Effector memory CD8-positive, alpha-beta T cell (primary cell): ENCODE measurements at regions not wholly inside any gene's neighbourhood (a gene's known extent, or its start where the extent isn't known, plus 50 kb on each side); places are given as distances from the start of the nearest gene placed in this dataset.
"Not testable (repeated sequence)": the region's sequence is repeated elsewhere in the genome, so short reads cannot be mapped to it uniquely, and the experiment has no call there.

Experiments used
- ATAC-seq: fragments of 150-1000 bp; cut with Tn5 transposase; replicated peaks from 2 replicates; pipeline ENCODE4 v1.10.0; 2021; ENCODE audit warnings: mild to moderate bottlenecking, moderate library complexity
- DNase-seq, 3 experiments: peaks; one replicate each; pipeline ENCODE4 v3.0.0; 2021
- H3K27ac Mint-ChIP-seq, 2 donors: one replicate each; pipeline ENCODE4 v1.8.0; 2022; ENCODE audit warnings: mild to moderate bottlenecking in 2 of 2, mixed read lengths in 2 of 2, moderate library complexity in 2 of 2
- H3K27me3 Mint-ChIP-seq, 2 donors: one replicate each; pipeline ENCODE4 v1.8.0; 2022; ENCODE audit warnings: mixed read lengths in 2 of 2
- H3K36me3 Mint-ChIP-seq: one replicate; pipeline ENCODE4 v1.8.0; 2022; ENCODE audit warnings: mild to moderate bottlenecking, moderate library complexity, mixed read lengths; ENCODE audit not compliant: insufficient read depth
- H3K4me1 Mint-ChIP-seq, 2 donors: one replicate each; pipeline ENCODE4 v1.8.0; 2022; ENCODE audit warnings: low read depth in 2 of 2, mixed read lengths in 2 of 2
- H3K4me3 Mint-ChIP-seq, 2 donors: one replicate each; pipeline ENCODE4 v1.8.0; 2022; ENCODE audit warnings: mild to moderate bottlenecking in 2 of 2, mixed read lengths in 2 of 2, moderate library complexity in 2 of 2
- H3K9me3 Mint-ChIP-seq, 2 donors: one replicate each; pipeline ENCODE4 v1.8.0; 2022; ENCODE audit warnings: mixed read lengths in 2 of 2

GRCh38 chr14:85189253-85189652, 340.7 kb upstream of the FLRT2 start:
- not testable (repeated sequence) for H3K9me3 Mint-ChIP-seq, H3K36me3 Mint-ChIP-seq, H3K27ac Mint-ChIP-seq, DNase-seq, H3K27me3 Mint-ChIP-seq, H3K4me1 Mint-ChIP-seq, H3K4me3 Mint-ChIP-seq, ATAC-seq

- ATAC-seq (no peak), DNase-seq (no peak)
- no peaks in the 10 kb centered on the region for H3K4me1 Mint-ChIP-seq
- no peak overlapping the region for H3K4me3 Mint-ChIP-seq
- H3K27me3 Mint-ChIP-seq: no peaks in the 10 kb centered on the region
- peaks cover 8 to 9% of the 10 kb centered on the region in 2 donors for H3K9me3 Mint-ChIP-seq
- no peak overlapping the region for H3K27ac Mint-ChIP-seq
- no peaks in the 10 kb centered on the region for H3K36me3 Mint-ChIP-seq
These were observed 339.7 kb upstream of the FLRT2 start for GRCh38 chr14:85190251-85190650.

GRCh38 chr14:85191986-85192385, 338.0 kb upstream of the FLRT2 start:
- H3K9me3 Mint-ChIP-seq: peaks cover 8 to 9% of the 10 kb centered on the region in 2 donors
- ATAC-seq (no peak), DNase-seq (no peak)
- H3K4me3 Mint-ChIP-seq: no peak overlapping the region
- no peak overlapping the region for H3K27ac Mint-ChIP-seq
- no peaks in the 10 kb centered on the region for H3K36me3 Mint-ChIP-seq
- H3K4me1 Mint-ChIP-seq: no peaks in the 10 kb centered on the region
- H3K27me3 Mint-ChIP-seq: no peaks in the 10 kb centered on the region

- peaks cover 7 to 9% of the 10 kb centered on the region in 2 donors for H3K9me3 Mint-ChIP-seq
- no peaks in the 10 kb centered on the region for H3K36me3 Mint-ChIP-seq
- no peak overlapping the region for H3K4me3 Mint-ChIP-seq
- no peaks in the 10 kb centered on the region for H3K27me3 Mint-ChIP-seq
- H3K27ac Mint-ChIP-seq: no peak overlapping the region
- no peak for ATAC-seq
- no peak for DNase-seq
- no peaks in the 10 kb centered on the region for H3K4me1 Mint-ChIP-seq
These were observed 334.0 kb upstream of the FLRT2 start for GRCh38 chr14:85195872-85196477.

- H3K4me1 Mint-ChIP-seq: no peaks in the 10 kb centered on the region
- H3K27me3 Mint-ChIP-seq: no peaks in the 10 kb centered on the region
- H3K36me3 Mint-ChIP-seq: no peaks in the 10 kb centered on the region
- H3K9me3 Mint-ChIP-seq: peaks cover 7 to 9% of the 10 kb centered on the region in 2 donors
- no peak overlapping the region for H3K4me3 Mint-ChIP-seq
- DNase-seq (no peak), ATAC-seq (no peak)
- no peak overlapping the region for H3K27ac Mint-ChIP-seq
These were observed 331.9 kb upstream of the FLRT2 start for GRCh38 chr14:85198001-85198400.

- no peak for ATAC-seq
- H3K4me1 Mint-ChIP-seq: no peaks in the 10 kb centered on the region
- no peak overlapping the region for H3K27ac Mint-ChIP-seq
- H3K4me3 Mint-ChIP-seq: no peak overlapping the region
- DNase-seq: no peak
- H3K36me3 Mint-ChIP-seq: no peaks in the 10 kb centered on the region
- peaks cover 0 to 10% of the 10 kb centered on the region in 2 donors for H3K9me3 Mint-ChIP-seq
- H3K27me3 Mint-ChIP-seq: no peaks in the 10 kb centered on the region
These were observed 324.1 kb upstream of the FLRT2 start for GRCh38 chr14:85205875-85206274.

GRCh38 chr14:85214471-85214870, 315.5 kb upstream of the FLRT2 start:
- peaks cover 7 to 9% of the 10 kb centered on the region in 2 donors for H3K9me3 Mint-ChIP-seq
- DNase-seq (no peak), ATAC-seq (no peak)
- H3K4me1 Mint-ChIP-seq: no peaks in the 10 kb centered on the region
- no peaks in the 10 kb centered on the region for H3K36me3 Mint-ChIP-seq
- H3K27me3 Mint-ChIP-seq: no peaks in the 10 kb centered on the region
- H3K4me3 Mint-ChIP-seq: no peak overlapping the region
- no peak overlapping the region for H3K27ac Mint-ChIP-seq

- no peaks in the 10 kb centered on the region for H3K4me1 Mint-ChIP-seq
These were observed 312.5 kb upstream of the FLRT2 start for GRCh38 chr14:85217412-85217811.

GRCh38 chr14:85218982-85219381, 311.0 kb upstream of the FLRT2 start:
- Mint-ChIP-seq H3K4me3 (no peak overlapping the region), H3K36me3 (no peaks in the 10 kb centered on the region), H3K27ac (no peak overlapping the region), H3K4me1 (no peaks in the 10 kb centered on the region), H3K27me3 (no peaks in the 10 kb centered on the region), H3K9me3 (peaks cover 6 to 7% of the 10 kb centered on the region in 2 donors)
- ATAC-seq (no peak), DNase-seq (no peak)

More at GRCh38 chr14:85217412-85217811, 312.5 kb upstream of the FLRT2 start:
- DNase-seq: no peak
- Mint-ChIP-seq H3K27ac (no peak overlapping the region), H3K36me3 (no peaks in the 10 kb centered on the region), H3K9me3 (peaks cover 7 to 8% of the 10 kb centered on the region in 2 donors), H3K4me3 (no peak overlapping the region), H3K27me3 (no peaks in the 10 kb centered on the region)
- no peak for ATAC-seq

GRCh38 chr14:85221832-85222231, 308.1 kb upstream of the FLRT2 start:
- Mint-ChIP-seq H3K4me3 (no peak overlapping the region), H3K27me3 (no peaks in the 10 kb centered on the region), H3K9me3 (peaks cover 5 to 8% of the 10 kb centered on the region in 2 donors), H3K27ac (no peak overlapping the region), H3K4me1 (no peaks in the 10 kb centered on the region), H3K36me3 (no peaks in the 10 kb centered on the region)
- no peak for DNase-seq
- ATAC-seq: no peak

- DNase-seq (no peak), ATAC-seq (no peak)
- H3K4me3 Mint-ChIP-seq: no peak overlapping the region
- H3K9me3 Mint-ChIP-seq: peaks cover 8 to 10% of the 10 kb centered on the region in 2 donors
- H3K27ac Mint-ChIP-seq: no peak overlapping the region
- no peaks in the 10 kb centered on the region for H3K27me3 Mint-ChIP-seq
- H3K36me3 Mint-ChIP-seq: no peaks in the 10 kb centered on the region
- H3K4me1 Mint-ChIP-seq: no peaks in the 10 kb centered on the region
These were observed 307.6 kb upstream of the FLRT2 start for GRCh38 chr14:85222341-85222740.

GRCh38 chr14:85223667-85224066, 306.3 kb upstream of the FLRT2 start:
- Mint-ChIP-seq H3K36me3 (no peaks in the 10 kb centered on the region), H3K9me3 (peaks cover 12% of the 10 kb centered on the region in 2 donors), H3K4me3 (no peak overlapping the region), H3K27me3 (no peaks in the 10 kb centered on the region), H3K27ac (no peak overlapping the region), H3K4me1 (no peaks in the 10 kb centered on the region)
- DNase-seq (no peak), ATAC-seq (no peak)

GRCh38 chr14:85224241-85224640, 305.7 kb upstream of the FLRT2 start:
- H3K27me3 Mint-ChIP-seq: no peaks in the 10 kb centered on the region
- H3K4me3 Mint-ChIP-seq: no peak overlapping the region
- no peak overlapping the region for H3K27ac Mint-ChIP-seq
- no peak for DNase-seq
- H3K9me3 Mint-ChIP-seq: peaks cover 12% of the 10 kb centered on the region in 2 donors
- ATAC-seq: no peak
- no peaks in the 10 kb centered on the region for H3K4me1 Mint-ChIP-seq
- H3K36me3 Mint-ChIP-seq: no peaks in the 10 kb centered on the region

GRCh38 chr14:85233756-85234155, 296.2 kb upstream of the FLRT2 start:
- Mint-ChIP-seq H3K9me3 (peaks cover 11 to 19% of the 10 kb centered on the region in 2 donors), H3K4me3 (no peak overlapping the region), H3K4me1 (no peaks in the 10 kb centered on the region), H3K27ac (no peak overlapping the region), H3K36me3 (no peaks in the 10 kb centered on the region), H3K27me3 (no peaks in the 10 kb centered on the region)
- ATAC-seq: no peak
- DNase-seq: no peak
